ENCODE measurements at regions not wholly inside any gene's neighbourhood (a gene's known extent, or its start where the extent isn't known, plus 50 kb on each side); places are given as distances from the start of the nearest gene placed in this dataset.
A peak's percentile ranks its signal among the peaks of the same experiment; 100 is the strongest.

GRCh38 chr15:69958496-69959084 is 139.1 kb downstream of the TLE3 start:
- intact Hi-C loops (cut with DNase I): no loop called here
- 78% methylated on average over 3 of the region's 3 CpGs for WGBS
- DNase-seq (ENCODE audit: extremely low spot score): peak; percentile 37
- H3K36me3 ChIP-seq: no peaks in the 10 kb centered on the region
- H3K9me3 ChIP-seq: no peaks in the 10 kb centered on the region
- H3K4me1 ChIP-seq: no peaks in the 10 kb centered on the region
- TF ChIP-seq EP300 (IDR thresholded peaks at IDR 0.05) (no peak), POLR2AphosphoS5 (IDR thresholded peaks at IDR 0.05) (no peak), POLR2A (IDR thresholded peaks at IDR 0.05; ENCODE audit: low read depth) (no peak)
- TF ChIP-seq, protein P1, sequence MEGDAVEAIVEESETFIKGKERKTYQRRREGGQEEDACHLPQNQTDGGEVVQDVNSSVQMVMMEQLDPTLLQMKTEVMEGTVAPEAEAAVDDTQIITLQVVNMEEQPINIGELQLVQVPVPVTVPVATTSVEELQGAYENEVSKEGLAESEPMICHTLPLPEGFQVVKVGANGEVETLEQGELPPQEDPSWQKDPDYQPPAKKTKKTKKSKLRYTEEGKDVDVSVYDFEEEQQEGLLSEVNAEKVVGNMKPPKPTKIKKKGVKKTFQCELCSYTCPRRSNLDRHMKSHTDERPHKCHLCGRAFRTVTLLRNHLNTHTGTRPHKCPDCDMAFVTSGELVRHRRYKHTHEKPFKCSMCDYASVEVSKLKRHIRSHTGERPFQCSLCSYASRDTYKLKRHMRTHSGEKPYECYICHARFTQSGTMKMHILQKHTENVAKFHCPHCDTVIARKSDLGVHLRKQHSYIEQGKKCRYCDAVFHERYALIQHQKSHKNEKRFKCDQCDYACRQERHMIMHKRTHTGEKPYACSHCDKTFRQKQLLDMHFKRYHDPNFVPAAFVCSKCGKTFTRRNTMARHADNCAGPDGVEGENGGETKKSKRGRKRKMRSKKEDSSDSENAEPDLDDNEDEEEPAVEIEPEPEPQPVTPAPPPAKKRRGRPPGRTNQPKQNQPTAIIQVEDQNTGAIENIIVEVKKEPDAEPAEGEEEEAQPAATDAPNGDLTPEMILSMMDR (IDR thresholded peaks at IDR 0.05): no peak
- no peak overlapping the region for H3K4me3 ChIP-seq
- peaks cover 0 to 27% (median 0%) of the 10 kb centered on the region in 4 donors for H3K27me3 ChIP-seq
- no peak overlapping the region for H3K27ac ChIP-seq (replicated peaks in 1 of 4)

DNA sequence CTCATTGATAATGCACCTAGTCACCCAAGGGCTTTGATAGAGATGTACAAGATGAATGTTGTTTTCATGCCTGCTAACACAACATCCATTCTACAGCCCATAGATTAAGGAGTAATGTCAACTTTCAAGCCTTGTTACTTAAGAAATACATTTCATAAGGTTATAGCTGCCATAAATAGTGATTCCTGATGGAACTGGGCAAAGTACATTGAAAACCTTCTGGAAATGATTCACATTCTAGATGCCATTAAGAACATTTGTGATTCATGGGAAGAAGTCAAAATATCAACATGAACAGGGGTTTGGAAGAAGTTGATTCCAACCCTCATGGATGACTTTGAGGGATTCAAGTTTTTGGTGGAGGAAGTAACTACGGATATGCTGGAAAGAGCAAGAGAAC is 135.2 kb downstream of the TLE3 start:
- WGBS: 83% methylated on average over 1 of the region's 1 CpG
- no peaks in the 10 kb centered on the region for H3K36me3 ChIP-seq
- H3K4me1 ChIP-seq: no peaks in the 10 kb centered on the region
- no peak overlapping the region for H3K27ac ChIP-seq (replicated peaks in 1 of 4)
- TF ChIP-seq POLR2AphosphoS5 (IDR thresholded peaks at IDR 0.05): no peak
- no peak for TF ChIP-seq EP300 (IDR thresholded peaks at IDR 0.05)
- no peak for TF ChIP-seq POLR2A (IDR thresholded peaks at IDR 0.05; ENCODE audit: low read depth)
- TF ChIP-seq, protein P1 (IDR thresholded peaks at IDR 0.05): no peak
- H3K27me3 ChIP-seq: no peaks in the 10 kb centered on the region
- intact Hi-C loops (cut with DNase I): no loop called here
- no peak overlapping the region for H3K4me3 ChIP-seq
- no peak for DNase-seq (ENCODE audit: extremely low spot score)
- H3K9me3 ChIP-seq: no peaks in the 10 kb centered on the region

DNA sequence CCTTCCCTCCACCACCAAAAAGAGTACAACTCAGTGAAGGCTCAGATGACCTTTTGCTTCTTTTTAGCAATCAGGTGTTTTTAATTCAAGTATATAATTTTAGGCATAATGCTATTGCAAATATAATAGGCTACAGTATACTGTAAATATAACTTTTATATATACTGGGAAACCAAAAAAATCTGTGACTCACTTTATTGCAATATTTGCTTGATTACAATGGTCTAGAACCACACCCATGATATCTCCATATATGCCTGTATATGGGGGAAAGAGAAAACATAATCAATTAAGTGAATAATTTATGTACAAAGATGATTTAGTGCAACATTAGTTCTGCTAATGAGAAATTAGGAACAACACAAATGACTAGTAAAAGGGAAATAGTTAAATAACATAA is 134.3 kb downstream of the TLE3 start:
- no peak for DNase-seq (ENCODE audit: extremely low spot score)
- Histone ChIP-seq H3K4me3 (no peak overlapping the region), H3K36me3 (no peaks in the 10 kb centered on the region), H3K9me3 (no peaks in the 10 kb centered on the region), H3K27me3 (no peaks in the 10 kb centered on the region), H3K27ac (replicated peaks in 1 of 4) (no peak overlapping the region), H3K4me1 (no peaks in the 10 kb centered on the region)
- TF ChIP-seq EP300 (IDR thresholded peaks at IDR 0.05) (no peak), POLR2A (IDR thresholded peaks at IDR 0.05; ENCODE audit: low read depth) (no peak), POLR2AphosphoS5 (IDR thresholded peaks at IDR 0.05) (no peak)
- TF ChIP-seq, protein P1 (IDR thresholded peaks at IDR 0.05): no peak
- intact Hi-C loops (cut with DNase I): no loop called here

DNA sequence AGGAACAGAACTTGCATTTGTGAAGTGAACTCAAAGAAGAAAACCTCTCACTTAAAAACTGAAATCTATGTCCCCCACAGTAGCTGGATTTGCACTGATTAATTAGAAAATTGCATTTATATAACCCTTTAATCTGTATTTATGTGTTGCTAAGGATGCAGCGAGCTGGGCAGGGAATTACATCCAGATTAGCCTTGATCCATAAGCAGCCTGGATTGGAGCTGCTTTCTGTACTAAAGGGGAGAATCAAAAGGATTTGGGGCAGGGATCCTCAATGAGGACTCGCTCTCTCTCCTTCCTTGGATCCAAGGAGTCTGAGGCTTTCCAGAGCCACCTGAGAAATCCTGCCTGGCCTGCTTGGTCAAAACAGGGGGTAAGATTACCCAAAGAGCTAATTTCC is 125.9 kb downstream of the TLE3 start:
- no peak for DNase-seq (ENCODE audit: extremely low spot score)
- Histone ChIP-seq H3K9me3 (no peaks in the 10 kb centered on the region), H3K4me3 (no peak overlapping the region), H3K4me1 (no peaks in the 10 kb centered on the region), H3K27me3 (peaks cover 0 to 32% (median 0%) of the 10 kb centered on the region in 4 donors), H3K36me3 (no peaks in the 10 kb centered on the region), H3K27ac (replicated peaks in 1 of 4) (no peak overlapping the region)
- WGBS: 77% methylated on average over 2 of the region's 2 CpGs
- intact Hi-C loops (cut with DNase I): no loop called here
- no peak for TF ChIP-seq POLR2A (IDR thresholded peaks at IDR 0.05; ENCODE audit: low read depth)
- no peak for TF ChIP-seq EP300 (IDR thresholded peaks at IDR 0.05)
- TF ChIP-seq, protein P1 (IDR thresholded peaks at IDR 0.05): no peak
- no peak for TF ChIP-seq POLR2AphosphoS5 (IDR thresholded peaks at IDR 0.05)

DNA sequence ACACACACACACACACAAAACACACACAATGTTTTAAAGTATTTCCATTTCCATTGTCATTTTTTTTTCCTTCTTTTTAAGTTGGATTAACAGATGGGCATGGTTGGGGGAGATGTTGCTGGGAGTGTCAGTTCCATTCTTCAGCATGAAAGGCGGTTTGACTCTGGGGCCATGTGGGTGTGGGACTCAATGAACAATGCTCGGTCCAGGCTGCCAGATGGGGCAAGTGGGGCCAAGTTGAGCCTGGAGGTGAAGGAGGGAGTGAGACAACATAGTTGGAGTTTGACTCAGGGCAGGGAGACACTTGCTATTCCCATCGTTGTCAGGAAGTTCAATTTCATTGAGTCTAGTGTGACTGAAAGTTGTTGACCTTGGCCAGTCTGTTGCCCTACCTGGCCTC is 125.3 kb downstream of the TLE3 start:
- 70% methylated on average over 3 of the region's 3 CpGs for WGBS
- H3K4me3 ChIP-seq: no peak overlapping the region
- peaks cover 0 to 36% (median 0%) of the 10 kb centered on the region in 4 donors for H3K27me3 ChIP-seq
- no peaks in the 10 kb centered on the region for H3K9me3 ChIP-seq
- H3K36me3 ChIP-seq: no peaks in the 10 kb centered on the region
- TF ChIP-seq POLR2AphosphoS5 (IDR thresholded peaks at IDR 0.05) (no peak), EP300 (IDR thresholded peaks at IDR 0.05) (no peak), POLR2A (IDR thresholded peaks at IDR 0.05; ENCODE audit: low read depth) (no peak)
- TF ChIP-seq, protein P1 (IDR thresholded peaks at IDR 0.05): no peak
- H3K27ac ChIP-seq (replicated peaks in 1 of 4): no peak overlapping the region
- no peak for DNase-seq (ENCODE audit: extremely low spot score)
- intact Hi-C loops (cut with DNase I): no loop called here
- no peaks in the 10 kb centered on the region for H3K4me1 ChIP-seq

All from esophagus muscularis mucosa (tissue), 4 donors.